OCI-LY3 (cell line): ENCODE measurements at regions not wholly inside any gene's neighbourhood (a gene's known extent, or its start where the extent isn't known, plus 50 kb on each side); places are given as distances from the start of the nearest gene placed in this dataset.

Experiments
- EZH2phosphoT487 ChIP-seq: fragments of 200-600 bp; shearing (Covaris generic); IDR thresholded peaks from 2 replicates; pipeline ENCODE4 v1.6.1; 2018; ENCODE audit warnings: antibody characterized with exemption, mixed run types, low read depth
- TF ChIP-seq, protein P1 (sequence below): fragments of 200-600, 300-600 bp; sonication (generic); IDR thresholded peaks from 2 replicates; pipeline ENCODE4 v1.5.1; 2014; ENCODE audit warnings: antibody characterized with exemption, low read length, low read depth

GRCh38 chr2:219803294-219803693, 175.9 kb downstream of the SLC4A3 start:
- TF ChIP-seq, protein P1, sequence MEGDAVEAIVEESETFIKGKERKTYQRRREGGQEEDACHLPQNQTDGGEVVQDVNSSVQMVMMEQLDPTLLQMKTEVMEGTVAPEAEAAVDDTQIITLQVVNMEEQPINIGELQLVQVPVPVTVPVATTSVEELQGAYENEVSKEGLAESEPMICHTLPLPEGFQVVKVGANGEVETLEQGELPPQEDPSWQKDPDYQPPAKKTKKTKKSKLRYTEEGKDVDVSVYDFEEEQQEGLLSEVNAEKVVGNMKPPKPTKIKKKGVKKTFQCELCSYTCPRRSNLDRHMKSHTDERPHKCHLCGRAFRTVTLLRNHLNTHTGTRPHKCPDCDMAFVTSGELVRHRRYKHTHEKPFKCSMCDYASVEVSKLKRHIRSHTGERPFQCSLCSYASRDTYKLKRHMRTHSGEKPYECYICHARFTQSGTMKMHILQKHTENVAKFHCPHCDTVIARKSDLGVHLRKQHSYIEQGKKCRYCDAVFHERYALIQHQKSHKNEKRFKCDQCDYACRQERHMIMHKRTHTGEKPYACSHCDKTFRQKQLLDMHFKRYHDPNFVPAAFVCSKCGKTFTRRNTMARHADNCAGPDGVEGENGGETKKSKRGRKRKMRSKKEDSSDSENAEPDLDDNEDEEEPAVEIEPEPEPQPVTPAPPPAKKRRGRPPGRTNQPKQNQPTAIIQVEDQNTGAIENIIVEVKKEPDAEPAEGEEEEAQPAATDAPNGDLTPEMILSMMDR: no peak
- TF ChIP-seq EZH2phosphoT487: no peak
